GM12864 (cell line): ENCODE measurements at regions not wholly inside any gene's neighbourhood (a gene's known extent, or its start where the extent isn't known, plus 50 kb on each side); places are given as distances from the start of the nearest gene placed in this dataset.

ENCODE experiments used
- DNase-seq: peaks from one replicate; pipeline ENCODE4 v3.0.0-alpha.2; 2011; ENCODE audit warnings: low read depth
- H3K4me3 ChIP-seq: 2 replicates; pipeline ENCODE4 v1.5.1; 2011; ENCODE audit warnings: mild to moderate bottlenecking, low read depth, low read length, control low read depth
- TF ChIP-seq, protein P1 (sequence below): IDR thresholded peaks from 2 replicates; pipeline ENCODE4 v1.5.1; 2011; ENCODE audit warnings: low read depth, mild to moderate bottlenecking, moderate library complexity, low read length, control low read depth, inconsistent platforms; ENCODE audit errors: missing control alignments

GRCh38 chr1:201648066-201648906 is 109.4 kb downstream of the NAV1 start:
- DNase-seq = no peak
- no peak overlapping the region for H3K4me3 ChIP-seq
- TF ChIP-seq, protein P1, sequence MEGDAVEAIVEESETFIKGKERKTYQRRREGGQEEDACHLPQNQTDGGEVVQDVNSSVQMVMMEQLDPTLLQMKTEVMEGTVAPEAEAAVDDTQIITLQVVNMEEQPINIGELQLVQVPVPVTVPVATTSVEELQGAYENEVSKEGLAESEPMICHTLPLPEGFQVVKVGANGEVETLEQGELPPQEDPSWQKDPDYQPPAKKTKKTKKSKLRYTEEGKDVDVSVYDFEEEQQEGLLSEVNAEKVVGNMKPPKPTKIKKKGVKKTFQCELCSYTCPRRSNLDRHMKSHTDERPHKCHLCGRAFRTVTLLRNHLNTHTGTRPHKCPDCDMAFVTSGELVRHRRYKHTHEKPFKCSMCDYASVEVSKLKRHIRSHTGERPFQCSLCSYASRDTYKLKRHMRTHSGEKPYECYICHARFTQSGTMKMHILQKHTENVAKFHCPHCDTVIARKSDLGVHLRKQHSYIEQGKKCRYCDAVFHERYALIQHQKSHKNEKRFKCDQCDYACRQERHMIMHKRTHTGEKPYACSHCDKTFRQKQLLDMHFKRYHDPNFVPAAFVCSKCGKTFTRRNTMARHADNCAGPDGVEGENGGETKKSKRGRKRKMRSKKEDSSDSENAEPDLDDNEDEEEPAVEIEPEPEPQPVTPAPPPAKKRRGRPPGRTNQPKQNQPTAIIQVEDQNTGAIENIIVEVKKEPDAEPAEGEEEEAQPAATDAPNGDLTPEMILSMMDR = no peak

DNA sequence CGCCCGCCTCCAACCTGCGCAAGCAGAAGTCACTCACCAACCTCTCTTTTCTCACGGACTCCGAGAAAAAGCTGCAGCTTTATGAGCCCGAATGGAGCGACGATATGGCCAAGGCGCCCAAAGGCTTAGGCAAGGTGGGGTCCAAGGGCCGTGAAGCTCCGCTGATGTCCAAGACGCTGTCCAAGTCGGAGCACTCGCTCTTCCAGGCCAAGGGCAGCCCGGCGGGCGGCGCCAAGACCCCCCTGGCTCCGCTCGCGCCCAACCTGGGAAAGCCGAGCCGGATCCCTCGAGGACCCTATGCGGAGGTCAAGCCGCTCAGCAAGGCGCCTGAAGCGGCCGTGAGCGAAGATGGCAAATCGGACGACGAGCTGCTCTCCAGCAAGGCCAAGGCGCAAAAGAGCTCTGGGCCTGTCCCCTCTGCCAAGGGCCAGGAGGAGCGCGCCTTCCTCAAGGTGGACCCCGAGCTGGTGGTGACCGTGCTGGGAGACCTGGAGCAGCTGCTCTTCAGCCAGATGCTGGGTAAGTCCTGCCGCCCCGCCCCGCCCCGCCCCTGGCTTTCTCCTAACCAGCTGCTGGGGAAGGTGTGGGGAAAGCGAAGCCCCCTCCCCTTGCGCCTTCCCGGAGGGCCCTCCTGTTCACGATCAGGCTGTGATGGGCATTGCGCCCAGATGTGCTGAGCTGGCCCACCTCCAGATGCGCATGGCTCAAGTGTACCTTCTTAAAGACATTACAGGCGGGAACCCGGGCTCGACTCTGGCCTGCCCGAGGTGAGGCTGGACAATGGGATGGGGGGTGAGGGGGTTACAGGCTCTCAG is 110.2 kb downstream of the NAV1 start:
- DNase-seq = no peak
- TF ChIP-seq, protein P1 = no peak

GRCh38 chr1:201649761-201650622 is 111.1 kb downstream of the NAV1 start:
- DNase-seq = no peak
- TF ChIP-seq, protein P1 = no peak
- no peak overlapping the region for H3K4me3 ChIP-seq

More for the DNA sequence above, 110.2 kb downstream of the NAV1 start:
- H3K4me3 ChIP-seq = no peak overlapping the region

GRCh38 chr1:201650623-201650933 is 111.7 kb downstream of the NAV1 start:
- TF ChIP-seq, protein P1 = no peak
- H3K4me3 ChIP-seq = no peak overlapping the region
- no peak for DNase-seq

DNA sequence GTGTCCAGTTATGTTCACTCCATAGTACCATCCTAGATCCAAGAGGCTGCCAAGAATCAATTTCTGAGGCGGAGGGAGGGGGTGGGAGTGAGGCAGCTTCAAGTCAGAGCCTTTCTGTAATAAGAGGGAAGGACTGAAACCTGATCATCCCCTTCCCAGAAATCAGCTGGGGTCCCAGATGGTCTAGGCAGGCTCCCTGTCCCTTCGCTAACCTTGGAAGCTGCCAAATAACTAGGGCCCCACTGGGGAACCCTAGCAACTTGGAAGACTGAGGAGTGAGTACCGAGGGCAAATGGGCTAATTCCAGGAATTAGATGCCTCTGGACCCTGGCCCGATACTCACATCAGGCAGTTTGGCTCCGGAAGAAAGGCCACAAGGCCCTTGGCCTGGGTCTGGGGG is 113.3 kb downstream of the NAV1 start:
- TF ChIP-seq, protein P1 = no peak
- DNase-seq = no peak
- H3K4me3 ChIP-seq = no peak overlapping the region

DNA sequence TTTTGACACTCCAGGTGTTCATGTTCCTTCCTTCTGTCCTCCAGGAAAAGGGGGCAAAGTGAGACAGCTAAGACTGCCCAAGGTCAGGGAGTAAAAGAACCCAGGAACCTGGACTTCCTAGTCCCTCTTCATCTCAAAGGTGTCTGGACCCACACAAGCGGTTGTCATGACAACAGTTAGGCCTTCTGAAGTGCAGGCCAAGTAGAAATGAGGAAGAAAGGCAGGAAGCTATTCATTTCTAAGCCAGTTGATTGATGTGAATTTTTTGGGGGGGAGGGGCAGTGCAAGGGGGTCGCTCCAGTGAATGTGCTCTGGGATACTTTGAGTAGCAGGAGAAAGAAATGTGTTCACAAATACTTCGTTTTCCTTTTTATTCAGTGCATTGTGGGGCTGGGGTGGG is 114.3 kb downstream of the NAV1 start:
- DNase-seq = no peak
- TF ChIP-seq, protein P1 = no peak
- H3K4me3 ChIP-seq = no peak overlapping the region
